Mesenchymal stem cell (in vitro differentiated cells and primary cell): ENCODE measurements at regions not wholly inside any gene's neighbourhood (a gene's known extent, or its start where the extent isn't known, plus 50 kb on each side); places are given as distances from the start of the nearest gene placed in this dataset.

Experiments used
- DNase-seq: peaks from one replicate; pipeline ENCODE4 v3.0.0-alpha.2; 2013
- H2AFZ ChIP-seq: one replicate; pipeline ENCODE4 v1.6.1; 2013; ENCODE audit warnings: low read depth, mild to moderate bottlenecking, control low read depth, inconsistent platforms, low read length, moderate library complexity
- H2AK5ac ChIP-seq: 2 replicates; pipeline ENCODE4 v1.6.1; 2013; ENCODE audit warnings: low read length, moderate library complexity, mild to moderate bottlenecking, inconsistent platforms; ENCODE audit not compliant: severe bottlenecking
- H2BK120ac ChIP-seq: one replicate; pipeline ENCODE4 v1.6.1; 2013; ENCODE audit warnings: low read depth, mild to moderate bottlenecking, inconsistent platforms, low read length, moderate library complexity
- H2BK12ac ChIP-seq, 2 experiments: one replicate each; pipeline ENCODE4 v1.6.1; 2013; ENCODE audit warnings: inconsistent platforms in 2 of 2, low read length in 2 of 2, mild to moderate bottlenecking in 2 of 2, moderate library complexity in 2 of 2, control low read depth in 1 of 2
- H2BK15ac ChIP-seq: one replicate; pipeline ENCODE4 v1.6.1; 2013; ENCODE audit warnings: mild to moderate bottlenecking, low read depth, inconsistent platforms; ENCODE audit not compliant: poor library complexity, severe bottlenecking
- H2BK5ac ChIP-seq: 2 replicates; pipeline ENCODE4 v1.6.1; 2013; ENCODE audit warnings: low read depth, mild to moderate bottlenecking, low read length, control low read depth, inconsistent platforms; ENCODE audit not compliant: poor library complexity, severe bottlenecking
- H3K14ac ChIP-seq, 2 experiments: one replicate each; pipeline ENCODE4 v1.6.1; 2013; ENCODE audit warnings: inconsistent platforms in 2 of 2, low read length in 2 of 2, control low read depth in 1 of 2, mild to moderate bottlenecking in 1 of 2, moderate library complexity in 1 of 2
- H3K18ac ChIP-seq, 2 experiments: one replicate each; pipeline ENCODE4 v1.6.1; 2013; ENCODE audit warnings: inconsistent platforms in 2 of 2, low read length in 2 of 2, control low read depth in 1 of 2, low read depth in 1 of 2, mild to moderate bottlenecking in 1 of 2
- H3K23ac ChIP-seq, 2 experiments: one replicate each; pipeline ENCODE4 v1.6.1; 2013; ENCODE audit warnings: inconsistent platforms in 2 of 2, low read length in 2 of 2, mild to moderate bottlenecking in 2 of 2, moderate library complexity in 2 of 2, control low read depth in 1 of 2
- H3K27ac ChIP-seq: 2 replicates; pipeline ENCODE4 v1.5.1; 2013; ENCODE audit warnings: mild to moderate bottlenecking, moderate library complexity, low read length, control low read depth, inconsistent platforms; ENCODE audit not compliant: poor library complexity, severe bottlenecking
- H3K27me3 ChIP-seq, 2 experiments: 2 replicates each; pipeline versions ENCODE4 v1.6.1 to v1.7.0; 2013; ENCODE audit warnings: low read length in 2 of 2, mild to moderate bottlenecking in 2 of 2, moderate library complexity in 2 of 2, control low read depth in 1 of 2, inconsistent platforms in 1 of 2; ENCODE audit not compliant: control insufficient read depth in 1 of 2, insufficient read depth in 1 of 2
- H3K36me3 ChIP-seq, 2 experiments: 2 replicates each; pipeline versions ENCODE4 v1.6.1 to v1.7.0; 2013; ENCODE audit warnings: low read length in 2 of 2, control low read depth in 1 of 2, inconsistent platforms in 1 of 2, low read depth in 1 of 2, mild to moderate bottlenecking in 1 of 2; ENCODE audit not compliant: insufficient read depth in 2 of 2, control insufficient read depth in 1 of 2
- H3K4ac ChIP-seq, 2 experiments: one replicate each; pipeline ENCODE4 v1.6.1; 2013; ENCODE audit warnings: inconsistent platforms in 2 of 2, low read length in 2 of 2, mild to moderate bottlenecking in 2 of 2, moderate library complexity in 2 of 2, control low read depth in 1 of 2, low read depth in 1 of 2
- H3K4me1 ChIP-seq: 2 replicates; pipeline ENCODE4 v1.6.1; 2013; ENCODE audit warnings: low read depth, low read length, control low read depth; ENCODE audit not compliant: control insufficient read depth, insufficient read depth
- H3K4me2 ChIP-seq: 2 replicates; pipeline ENCODE4 v1.6.1; 2013; ENCODE audit warnings: low read length, mild to moderate bottlenecking, inconsistent platforms; ENCODE audit not compliant: poor library complexity, severe bottlenecking
- H3K4me3 ChIP-seq, 2 experiments: 2 replicates each; pipeline versions ENCODE4 v1.5.1 to v1.7.0; 2013; ENCODE audit warnings: low read length in 2 of 2, mild to moderate bottlenecking in 2 of 2, control low read depth in 1 of 2, low read depth in 1 of 2; ENCODE audit not compliant: insufficient read depth in 1 of 2
- H3K79me1 ChIP-seq: replicated peaks from 2 replicates; pipeline ENCODE4 v1.6.1; 2013; ENCODE audit warnings: mild to moderate bottlenecking, control low read depth, low read length, inconsistent platforms; ENCODE audit not compliant: poor library complexity, severe bottlenecking
- H3K9ac ChIP-seq: 2 replicates; pipeline ENCODE4 v1.7.0; 2013; ENCODE audit warnings: mild to moderate bottlenecking, low read length, moderate library complexity
- H3K9me3 ChIP-seq: 2 replicates; pipeline ENCODE4 v1.7.0; 2013; ENCODE audit warnings: mild to moderate bottlenecking, low read length; ENCODE audit not compliant: control insufficient read depth
- H4K8ac ChIP-seq: one replicate; pipeline ENCODE4 v1.6.1; 2013; ENCODE audit warnings: inconsistent platforms, mild to moderate bottlenecking, low read length, moderate library complexity
- H4K91ac ChIP-seq: one replicate; pipeline ENCODE4 v1.6.1; 2013; ENCODE audit warnings: mild to moderate bottlenecking, low read length, inconsistent platforms
- WGBS: methylation state at CpG from one replicate; pipeline ENCODE4 v1.1.7; 2013; ENCODE audit warnings: mixed read lengths; 5-methylcytosine and 5-hydroxymethylcytosine counted together

DNA sequence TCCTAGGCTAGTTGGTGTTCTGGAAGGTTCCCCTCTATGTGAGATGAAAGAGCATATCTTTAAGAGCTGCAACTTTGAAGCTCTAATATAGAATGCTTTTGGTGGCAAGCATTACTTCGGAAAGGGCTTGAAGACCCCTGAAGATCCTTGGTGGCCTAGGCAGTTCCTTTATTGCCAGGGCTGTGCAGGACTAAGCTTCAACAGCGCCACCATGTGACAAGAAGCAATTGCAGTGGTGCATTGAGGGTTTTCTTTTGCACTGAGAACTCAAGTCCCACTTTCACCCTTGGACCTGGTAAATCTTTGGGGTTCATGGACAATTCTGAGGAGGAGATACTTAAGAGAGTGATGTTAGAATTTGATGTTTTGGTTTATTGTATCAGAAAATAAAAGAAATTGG is 237.4 kb upstream of the GMDS start:
- H2BK120ac ChIP-seq: no peak overlapping the region
- no peak overlapping the region for H3K9ac ChIP-seq
- peaks cover 0 to 3% of the 10 kb centered on the region in 2 experiments for H3K36me3 ChIP-seq
- H4K8ac ChIP-seq: no peak overlapping the region
- H2AK5ac ChIP-seq: no peak overlapping the region
- H3K27ac ChIP-seq: no peak overlapping the region
- no peak overlapping the region for H2BK12ac ChIP-seq
- H3K4me3 ChIP-seq: no peak overlapping the region
- H3K14ac ChIP-seq: no peak overlapping the region
- peaks cover 20% of the 10 kb centered on the region for H3K9me3 ChIP-seq
- H3K4me1 ChIP-seq: peaks cover 11% of the 10 kb centered on the region
- no peak overlapping the region for H3K18ac ChIP-seq
- H2BK15ac ChIP-seq: no peak overlapping the region
- H4K91ac ChIP-seq: no peak overlapping the region
- H3K4me2 ChIP-seq: no peak overlapping the region
- 83% methylated on average over 2 of the region's 2 CpGs for WGBS
- DNase-seq: no peak
- no peak overlapping the region for H3K23ac ChIP-seq
- no peak overlapping the region for H3K4ac ChIP-seq
- H2AFZ ChIP-seq: no peak overlapping the region
- no peaks in the 10 kb centered on the region for H3K27me3 ChIP-seq
- H2BK5ac ChIP-seq: no peak overlapping the region
- no peaks in the 10 kb centered on the region for H3K79me1 ChIP-seq

DNA sequence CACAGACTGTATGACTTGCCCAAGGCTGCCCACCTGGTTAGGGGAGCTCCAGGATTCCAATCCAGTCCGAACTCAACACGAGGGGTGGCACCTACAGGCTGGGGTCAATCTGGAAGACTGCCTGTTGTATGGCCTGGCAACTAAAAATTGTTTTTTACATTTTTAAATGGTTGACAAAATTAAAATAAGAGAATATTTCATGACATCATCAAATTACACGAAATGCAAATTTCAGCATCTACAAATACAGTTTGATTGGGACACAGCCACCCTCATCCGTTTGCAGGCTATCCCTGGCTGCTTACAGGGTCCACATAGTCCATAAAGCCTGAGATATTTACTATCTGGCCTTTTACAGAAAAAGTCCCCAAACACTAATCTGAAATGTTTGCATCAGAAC is 235.9 kb upstream of the GMDS start:
- 69% methylated on average over 4 of the region's 4 CpGs for WGBS
- Histone ChIP-seq H3K36me3 (peaks cover 0 to 3% of the 10 kb centered on the region in 2 experiments), H3K9ac (no peak overlapping the region), H4K8ac (no peak overlapping the region), H3K9me3 (peaks cover 20% of the 10 kb centered on the region), H2AK5ac (no peak overlapping the region), H3K14ac (no peak overlapping the region), H3K4me3 (no peak overlapping the region), H3K4me1 (peaks cover 14% of the 10 kb centered on the region), H2AFZ (no peak overlapping the region), H3K4ac (no peak overlapping the region), H3K27me3 (no peaks in the 10 kb centered on the region), H2BK5ac (no peak overlapping the region), H3K4me2 (no peak overlapping the region), H2BK12ac (no peak overlapping the region), H3K18ac (no peak overlapping the region), H3K27ac (no peak overlapping the region), H2BK15ac (no peak overlapping the region), H4K91ac (no peak overlapping the region), H3K79me1 (no peaks in the 10 kb centered on the region), H3K23ac (no peak overlapping the region), H2BK120ac (no peak overlapping the region)
- DNase-seq: no peak

DNA sequence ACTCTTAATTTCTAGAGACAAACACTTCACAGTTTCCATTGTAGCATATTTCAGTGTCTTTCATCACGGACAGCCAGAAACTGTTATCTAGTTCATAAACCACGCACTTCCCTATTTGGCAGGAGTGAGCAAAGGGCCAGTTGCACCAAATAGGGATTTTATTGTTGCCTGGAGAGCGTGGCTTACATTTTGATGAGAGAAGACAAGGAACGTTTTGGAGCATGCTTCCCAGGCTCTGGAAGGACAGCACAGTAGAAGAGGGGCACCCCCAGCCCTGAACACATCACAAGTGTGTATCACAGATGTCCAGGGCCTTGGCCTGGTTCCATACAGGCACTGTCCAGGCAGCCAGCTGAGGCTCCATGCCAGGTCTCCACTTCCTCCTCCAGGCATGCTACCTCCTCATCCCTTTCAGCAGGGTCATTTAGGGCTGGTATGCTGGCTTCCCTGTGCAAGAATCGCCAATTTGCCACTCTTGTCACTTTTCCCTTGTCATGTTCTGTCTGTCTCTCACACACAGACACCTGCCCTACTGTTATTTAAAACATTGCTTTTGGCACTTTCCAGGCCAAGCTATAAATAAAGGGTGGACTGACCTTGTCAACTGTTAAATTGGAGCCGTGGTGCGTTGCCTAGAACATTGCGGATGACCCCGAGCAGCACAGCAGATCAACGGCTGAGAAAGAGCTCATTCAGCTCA is 235.0 kb upstream of the GMDS start:
- Histone ChIP-seq H3K9me3 (peaks cover 20% of the 10 kb centered on the region), H3K79me1 (no peaks in the 10 kb centered on the region), H2AFZ (no peak overlapping the region), H4K91ac (no peak overlapping the region), H2BK15ac (no peak overlapping the region), H2AK5ac (peak overlapping the region; percentile 43), H3K9ac (no peak overlapping the region), H3K18ac (no peak overlapping the region), H4K8ac (no peak overlapping the region), H3K4me2 (no peak overlapping the region), H2BK5ac (no peak overlapping the region), H2BK12ac (no peak overlapping the region), H3K36me3 (peaks cover 0 to 3% of the 10 kb centered on the region in 2 experiments), H3K4me1 (peaks cover 14% of the 10 kb centered on the region), H3K27me3 (no peaks in the 10 kb centered on the region), H3K14ac (no peak overlapping the region), H3K23ac (no peak overlapping the region), H3K4me3 (no peak overlapping the region), H2BK120ac (no peak overlapping the region), H3K4ac (no peak overlapping the region), H3K27ac (no peak overlapping the region)
- no peak for DNase-seq
- WGBS: 73% methylated on average over 10 of the region's 10 CpGs

DNA sequence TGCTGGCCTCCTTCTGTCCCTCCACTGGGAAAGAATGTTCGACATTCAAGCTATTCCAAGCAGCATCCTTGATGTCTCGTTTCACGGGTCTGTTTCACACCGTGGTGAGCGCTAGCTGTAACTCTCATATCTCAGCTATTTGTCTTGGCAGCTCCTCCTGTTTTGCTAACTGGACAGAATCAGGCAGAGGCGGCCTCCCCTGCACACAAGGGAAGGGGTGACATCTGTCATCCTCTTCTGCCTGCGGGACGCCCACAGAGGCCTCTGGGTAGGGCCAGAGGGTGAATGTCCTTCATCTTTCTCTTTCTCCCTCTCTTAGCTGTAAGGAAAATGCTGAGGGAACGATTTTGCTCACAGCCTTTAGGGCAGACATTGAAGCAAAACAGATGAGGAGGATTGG is 232.8 kb upstream of the GMDS start:
- no peak overlapping the region for H2BK120ac ChIP-seq
- no peak overlapping the region for H3K14ac ChIP-seq
- H3K9ac ChIP-seq: no peak overlapping the region
- no peak overlapping the region for H2BK12ac ChIP-seq
- no peak overlapping the region for H2BK15ac ChIP-seq
- H3K27me3 ChIP-seq: no peaks in the 10 kb centered on the region
- H3K79me1 ChIP-seq: no peaks in the 10 kb centered on the region
- H3K36me3 ChIP-seq: peaks cover 0 to 3% of the 10 kb centered on the region in 2 experiments
- H3K4me3 ChIP-seq: no peak overlapping the region
- H4K8ac ChIP-seq: no peak overlapping the region
- H4K91ac ChIP-seq: no peak overlapping the region
- peaks cover 20% of the 10 kb centered on the region for H3K9me3 ChIP-seq
- peak overlapping the region; percentile 81 for H3K27ac ChIP-seq
- H2AFZ ChIP-seq: no peak overlapping the region
- DNase-seq: no peak
- H3K23ac ChIP-seq: no peak overlapping the region
- H2AK5ac ChIP-seq: no peak overlapping the region
- no peak overlapping the region for H2BK5ac ChIP-seq
- no peak overlapping the region for H3K18ac ChIP-seq
- H3K4me2 ChIP-seq: peak overlapping the region; percentile 25
- WGBS: 64% methylated on average over 9 of the region's 9 CpGs
- no peak overlapping the region for H3K4ac ChIP-seq
- H3K4me1 ChIP-seq: peaks cover 14% of the 10 kb centered on the region
